ENCODE measurements at regions not wholly inside any gene's neighbourhood (a gene's known extent, or its start where the extent isn't known, plus 50 kb on each side); places are given as distances from the start of the nearest gene placed in this dataset.
A peak's percentile ranks its signal among the peaks of the same experiment; 100 is the strongest.

DNA sequence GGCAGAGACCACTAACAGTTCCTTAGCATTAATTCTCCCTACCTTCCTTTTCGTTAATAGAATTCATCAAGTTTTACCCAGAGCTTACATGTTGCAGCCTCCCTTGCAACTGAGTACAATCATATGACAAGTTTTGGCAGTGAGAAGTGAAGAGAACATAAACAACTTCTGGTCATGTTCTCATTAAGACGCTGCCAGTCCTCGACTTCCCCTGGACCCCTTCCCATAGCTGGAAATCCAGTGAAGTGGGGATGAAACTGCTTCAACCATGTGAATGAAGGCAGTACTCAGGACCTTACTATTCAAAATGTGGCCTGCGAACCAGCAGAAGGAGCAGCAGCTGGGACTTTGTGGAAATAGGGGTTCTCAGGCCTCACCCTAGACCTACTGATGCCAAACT, 133.9 kb downstream of the SPTSSA start:
- no peak for ATAC-seq
- Mint-ChIP-seq H3K4me1 (peaks cover 0 to 12% (median 5%) of the 10 kb centered on the region in 7 donors), H3K4me3 (no peak overlapping the region), H3K36me3 (no peaks in the 10 kb centered on the region), H3K27ac (no peak overlapping the region), H3K27me3 (peaks cover 0 to 7% (median 0%) of the 10 kb centered on the region in 5 donors), H3K9me3 (no peaks in the 10 kb centered on the region)
- ChIA-PET CTCF (no interaction called here), POLR2A (no interaction called here)
- no peaks in the 10 kb centered on the region for H3K36me3 ChIP-seq (ENCODE audit: control insufficient read depth in 2 of 3, insufficient read depth in 3 of 3, low read length in 3 of 3)
- H3K4me1 ChIP-seq (ENCODE audit: control insufficient read depth in 2 of 2, insufficient read depth in 2 of 2, low read length in 2 of 2) = no peaks in the 10 kb centered on the region
- H3K27ac ChIP-seq (ENCODE audit: low read depth, low read length) = no peak overlapping the region
- no peak for DNase-seq
- H3K27me3 ChIP-seq (ENCODE audit: control insufficient read depth in 2 of 2, insufficient read depth in 2 of 2, low read length in 2 of 2) = no peaks in the 10 kb centered on the region
- intact Hi-C loops (cut with micrococcal nuclease) = no loop called here
- H3K4me3 ChIP-seq (ENCODE audit: low read length) = no peak overlapping the region
- H3K9me3 ChIP-seq (ENCODE audit: control insufficient read depth in 2 of 3, low read length in 3 of 3) = no peaks in the 10 kb centered on the region

DNA sequence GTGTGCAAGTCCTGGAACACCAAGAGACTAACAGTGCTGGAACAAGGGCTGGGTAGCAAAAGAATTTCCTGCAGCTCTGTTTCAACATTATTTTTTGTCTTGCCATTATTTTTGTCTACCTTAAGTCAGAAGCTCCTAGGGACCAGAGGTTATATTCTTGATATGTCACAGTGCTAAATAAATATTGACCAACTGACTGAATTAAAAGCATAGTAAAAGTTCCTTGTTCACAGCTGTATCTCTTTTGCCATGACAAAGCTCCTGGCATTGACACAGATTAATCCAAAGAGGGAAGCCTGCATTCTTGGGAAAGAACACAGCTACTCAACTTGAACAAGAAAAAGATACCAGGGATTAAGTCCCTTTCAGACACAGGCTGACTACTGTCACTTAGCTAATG, 136.5 kb downstream of the SPTSSA start:
- Mint-ChIP-seq H3K4me1 (peaks cover 0 to 5% (median 0%) of the 10 kb centered on the region in 7 donors), H3K27me3 (peaks cover 0 to 15% (median 3%) of the 10 kb centered on the region in 5 donors), H3K4me3 (no peak overlapping the region), H3K9me3 (no peaks in the 10 kb centered on the region), H3K36me3 (no peaks in the 10 kb centered on the region), H3K27ac (no peak overlapping the region)
- Histone ChIP-seq H3K36me3 (ENCODE audit: control insufficient read depth in 2 of 3, insufficient read depth in 3 of 3, low read length in 3 of 3) (no peaks in the 10 kb centered on the region), H3K27me3 (ENCODE audit: control insufficient read depth in 2 of 2, insufficient read depth in 2 of 2, low read length in 2 of 2) (no peaks in the 10 kb centered on the region), H3K4me1 (ENCODE audit: control insufficient read depth in 2 of 2, insufficient read depth in 2 of 2, low read length in 2 of 2) (no peaks in the 10 kb centered on the region), H3K27ac (ENCODE audit: low read depth, low read length) (no peak overlapping the region), H3K9me3 (ENCODE audit: control insufficient read depth in 2 of 3, low read length in 3 of 3) (no peaks in the 10 kb centered on the region), H3K4me3 (ENCODE audit: low read length) (no peak overlapping the region)
- no peak for DNase-seq
- no peak for ATAC-seq
- intact Hi-C loops (cut with micrococcal nuclease) = no loop called here
- ChIA-PET CTCF (interaction anchor here (0.7 to 1.5 kb wide), 2 partner anchors 10 to 1270 kb away, joined by 3 to 5 read pairs; no protein-coding TSS in a partner anchor), POLR2A (interaction anchor here (0.6 kb wide), 1 partner anchor 79 kb away, joined by 3 read pairs; no protein-coding TSS in a partner anchor)

DNA sequence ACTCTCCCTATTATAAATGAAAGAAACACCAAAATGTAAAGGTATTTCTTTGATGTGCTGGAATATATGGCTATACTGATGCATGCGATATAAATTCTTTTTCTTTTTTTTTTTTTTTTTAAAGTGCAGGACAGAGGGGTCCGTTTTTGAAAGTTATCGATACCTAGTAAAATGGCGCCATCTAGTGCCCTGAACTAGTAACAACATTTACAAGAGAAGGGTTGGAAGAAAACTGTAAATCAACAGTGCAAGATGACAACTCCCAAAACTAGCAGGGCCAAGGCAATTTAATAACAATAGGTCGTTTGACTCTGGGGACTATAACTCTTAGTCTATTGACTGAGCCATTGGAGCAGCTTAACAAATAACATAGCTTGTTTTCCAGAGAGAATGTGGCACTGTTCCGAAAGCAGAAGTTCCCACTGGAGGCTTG, 137.7 kb downstream of the SPTSSA start:
- H3K36me3 ChIP-seq (ENCODE audit: control insufficient read depth in 2 of 3, insufficient read depth in 3 of 3, low read length in 3 of 3) = no peaks in the 10 kb centered on the region
- no peaks in the 10 kb centered on the region for H3K9me3 ChIP-seq (ENCODE audit: control insufficient read depth in 2 of 3, low read length in 3 of 3)
- ATAC-seq (peak; percentile 54), DNase-seq (peak in 5 of 9 donors; percentile 14 to 37 (median 27))
- intact Hi-C loops (cut with micrococcal nuclease) = loop anchor here in 1 of 2 donors (5.0 kb wide), 1 partner anchor 487 kb away; no protein-coding TSS in a partner anchor
- H3K36me3 Mint-ChIP-seq = no peaks in the 10 kb centered on the region
- no peak overlapping the region for H3K4me3 Mint-ChIP-seq
- H3K4me1 ChIP-seq (ENCODE audit: control insufficient read depth in 2 of 2, insufficient read depth in 2 of 2, low read length in 2 of 2) = no peaks in the 10 kb centered on the region
- H3K27me3 Mint-ChIP-seq = peaks cover 0 to 15% (median 4%) of the 10 kb centered on the region in 5 donors
- H3K9me3 Mint-ChIP-seq = no peaks in the 10 kb centered on the region
- H3K27me3 ChIP-seq (ENCODE audit: control insufficient read depth in 2 of 2, insufficient read depth in 2 of 2, low read length in 2 of 2) = no peaks in the 10 kb centered on the region
- no peak overlapping the region for H3K27ac ChIP-seq (ENCODE audit: low read depth, low read length)
- H3K4me1 Mint-ChIP-seq = peaks cover 0 to 5% (median 0%) of the 10 kb centered on the region in 7 donors
- CTCF ChIA-PET = interaction anchor here (0.6 to 1.5 kb wide), 5 partner anchors 9 to 1077 kb away, joined by 3 to 7 read pairs (median 5); no protein-coding TSS in a partner anchor
- H3K27ac Mint-ChIP-seq = no peak overlapping the region
- POLR2A ChIA-PET = no interaction called here
- H3K4me3 ChIP-seq (ENCODE audit: low read length) = no peak overlapping the region

DNA sequence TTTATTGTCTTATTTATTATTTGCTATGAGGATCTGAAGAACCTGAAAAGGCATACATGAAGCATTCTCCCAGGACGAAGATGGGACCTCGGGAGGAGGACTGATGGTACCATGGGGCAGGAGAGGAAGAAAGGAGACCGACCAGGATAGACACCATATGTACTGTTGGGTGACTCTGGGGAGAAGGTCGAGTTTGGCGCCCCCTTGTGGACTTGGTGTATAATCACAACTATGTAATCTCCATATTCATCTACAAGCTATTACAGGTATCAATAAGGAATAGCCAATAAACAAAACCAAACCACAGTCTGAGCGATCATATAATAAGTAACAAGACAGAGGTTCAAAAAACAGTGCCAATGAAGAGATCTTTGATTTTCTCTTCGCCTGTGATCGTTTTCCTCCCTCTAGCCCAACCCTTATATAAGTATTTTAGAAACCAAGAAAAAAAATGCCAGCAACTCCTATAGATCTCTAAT, 139.1 kb downstream of the SPTSSA start:
- Histone ChIP-seq H3K27me3 (ENCODE audit: control insufficient read depth in 2 of 2, insufficient read depth in 2 of 2, low read length in 2 of 2) (no peaks in the 10 kb centered on the region), H3K27ac (ENCODE audit: low read depth, low read length) (no peak overlapping the region), H3K4me3 (ENCODE audit: low read length) (no peak overlapping the region), H3K36me3 (ENCODE audit: control insufficient read depth in 2 of 3, insufficient read depth in 3 of 3, low read length in 3 of 3) (no peaks in the 10 kb centered on the region), H3K9me3 (ENCODE audit: control insufficient read depth in 2 of 3, low read length in 3 of 3) (no peaks in the 10 kb centered on the region), H3K4me1 (ENCODE audit: control insufficient read depth in 2 of 2, insufficient read depth in 2 of 2, low read length in 2 of 2) (no peaks in the 10 kb centered on the region)
- H3K27me3 Mint-ChIP-seq = peaks cover 0 to 15% (median 4%) of the 10 kb centered on the region in 5 donors
- peaks cover 0 to 5% (median 0%) of the 10 kb centered on the region in 7 donors for H3K4me1 Mint-ChIP-seq
- peak; percentile 15 to 66 (median 54) for DNase-seq
- no peaks in the 10 kb centered on the region for H3K9me3 Mint-ChIP-seq
- no peaks in the 10 kb centered on the region for H3K36me3 Mint-ChIP-seq
- ChIA-PET CTCF (interaction anchor here (0.6 to 1.6 kb wide), 4 partner anchors 9 to 45 kb away, joined by 3 to 8 read pairs (median 4); no protein-coding TSS in a partner anchor), POLR2A (no interaction called here)
- intact Hi-C loops (cut with micrococcal nuclease) = loop anchor here in 1 of 2 donors (1.0 to 5.0 kb wide), 2 partner anchors 486 to 1747 kb away; no protein-coding TSS in a partner anchor
- no peak overlapping the region for H3K4me3 Mint-ChIP-seq
- peak; percentile 86 for ATAC-seq
- H3K27ac Mint-ChIP-seq = no peak overlapping the region

DNA sequence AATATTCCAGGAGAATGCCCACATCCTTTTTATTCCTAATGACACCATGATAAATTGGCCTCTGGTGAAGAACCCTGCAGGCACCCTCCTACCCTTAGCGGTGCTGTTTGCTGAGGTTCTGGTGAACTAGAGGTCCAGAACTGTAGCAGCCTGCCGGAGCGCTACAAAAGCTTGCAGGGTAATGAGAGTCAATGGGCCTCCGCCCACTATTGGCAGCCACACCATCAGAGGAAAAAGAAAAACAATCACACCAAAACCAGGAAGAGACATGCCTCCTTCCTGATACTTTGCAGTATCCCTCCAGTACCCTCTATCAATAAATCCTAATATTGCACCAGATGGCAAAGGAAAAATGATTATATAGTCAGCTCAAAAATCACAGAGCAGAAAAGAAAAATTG, 142.9 kb downstream of the SPTSSA start:
- CTCF ChIA-PET = no interaction called here
- H3K36me3 ChIP-seq (ENCODE audit: control insufficient read depth in 2 of 3, insufficient read depth in 3 of 3, low read length in 3 of 3) = no peaks in the 10 kb centered on the region
- H3K27me3 ChIP-seq (ENCODE audit: control insufficient read depth in 2 of 2, insufficient read depth in 2 of 2, low read length in 2 of 2) = no peaks in the 10 kb centered on the region
- H3K9me3 Mint-ChIP-seq = no peaks in the 10 kb centered on the region
- peaks cover 0 to 2% (median 0%) of the 10 kb centered on the region in 7 donors for H3K4me1 Mint-ChIP-seq
- ATAC-seq (no peak), DNase-seq (no peak)
- no peak overlapping the region for H3K4me3 ChIP-seq (ENCODE audit: low read length)
- no peak overlapping the region for H3K27ac Mint-ChIP-seq
- peaks cover 3 to 18% (median 7%) of the 10 kb centered on the region in 5 donors for H3K27me3 Mint-ChIP-seq
- H3K27ac ChIP-seq (ENCODE audit: low read depth, low read length) = no peak overlapping the region
- no peak overlapping the region for H3K4me3 Mint-ChIP-seq
- H3K36me3 Mint-ChIP-seq = no peaks in the 10 kb centered on the region
- no peaks in the 10 kb centered on the region for H3K9me3 ChIP-seq (ENCODE audit: control insufficient read depth in 2 of 3, low read length in 3 of 3)
- intact Hi-C loops (cut with micrococcal nuclease) = no loop called here
- H3K4me1 ChIP-seq (ENCODE audit: control insufficient read depth in 2 of 2, insufficient read depth in 2 of 2, low read length in 2 of 2) = no peaks in the 10 kb centered on the region
- POLR2A ChIA-PET = no interaction called here

DNA sequence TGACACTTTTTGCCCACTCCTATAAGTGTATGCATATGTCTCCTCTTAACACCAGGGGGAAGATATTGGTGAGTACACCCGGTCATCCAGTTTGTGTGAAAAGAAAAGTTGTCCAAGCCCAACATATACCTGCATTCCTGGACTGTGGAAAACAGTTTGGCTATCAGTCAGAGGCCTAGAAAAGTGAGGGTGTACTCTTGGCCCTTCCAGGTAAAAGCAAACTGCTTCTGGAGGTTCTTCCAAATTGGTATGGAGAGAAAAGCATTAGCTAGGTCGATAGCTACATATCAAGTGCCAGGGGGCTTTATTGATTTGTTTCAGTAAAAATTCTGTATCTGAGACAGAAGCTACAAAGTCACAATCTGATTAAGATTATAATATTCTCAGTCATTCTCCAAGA, 144.0 kb downstream of the SPTSSA start:
- no peak for ATAC-seq
- Mint-ChIP-seq H3K27me3 (peaks cover 10 to 20% (median 13%) of the 10 kb centered on the region in 5 donors), H3K4me1 (peaks cover 0 to 2% (median 0%) of the 10 kb centered on the region in 7 donors), H3K36me3 (no peaks in the 10 kb centered on the region), H3K4me3 (no peak overlapping the region), H3K9me3 (no peaks in the 10 kb centered on the region), H3K27ac (no peak overlapping the region)
- intact Hi-C loops (cut with micrococcal nuclease) = no loop called here
- Histone ChIP-seq H3K27ac (ENCODE audit: low read depth, low read length) (no peak overlapping the region), H3K4me3 (ENCODE audit: low read length) (no peak overlapping the region), H3K36me3 (ENCODE audit: control insufficient read depth in 2 of 3, insufficient read depth in 3 of 3, low read length in 3 of 3) (no peaks in the 10 kb centered on the region), H3K27me3 (ENCODE audit: control insufficient read depth in 2 of 2, insufficient read depth in 2 of 2, low read length in 2 of 2) (no peaks in the 10 kb centered on the region), H3K9me3 (ENCODE audit: control insufficient read depth in 2 of 3, low read length in 3 of 3) (no peaks in the 10 kb centered on the region), H3K4me1 (ENCODE audit: control insufficient read depth in 2 of 2, insufficient read depth in 2 of 2, low read length in 2 of 2) (no peaks in the 10 kb centered on the region)
- no peak for DNase-seq
- ChIA-PET CTCF (no interaction called here), POLR2A (no interaction called here)

DNA sequence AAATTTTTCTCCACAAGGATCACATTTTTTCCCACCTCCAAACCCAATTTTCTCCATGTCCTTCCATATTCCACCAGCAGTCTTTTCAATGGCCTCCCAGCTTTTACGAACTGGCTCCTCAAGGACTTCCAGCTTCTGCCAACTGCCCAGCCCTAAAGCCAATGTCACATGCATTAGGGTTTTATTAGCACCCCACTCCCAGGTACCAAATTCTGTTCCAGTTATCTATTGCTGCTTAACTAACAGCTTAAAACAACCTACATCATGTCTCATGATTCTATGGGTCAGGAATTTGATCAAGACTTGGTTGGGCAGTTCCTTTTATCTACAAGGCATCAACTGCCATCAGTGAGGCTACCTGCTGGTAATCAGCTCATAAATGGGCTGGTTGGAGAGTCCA, 151.3 kb downstream of the SPTSSA start:
- H3K27ac ChIP-seq (ENCODE audit: low read depth, low read length) = no peak overlapping the region
- no peaks in the 10 kb centered on the region for H3K4me1 Mint-ChIP-seq
- no peak overlapping the region for H3K4me3 Mint-ChIP-seq
- ATAC-seq (no peak), DNase-seq (no peak)
- H3K9me3 Mint-ChIP-seq = peaks cover 0 to 5% (median 0%) of the 10 kb centered on the region in 11 donors
- no peak overlapping the region for H3K27ac Mint-ChIP-seq
- no peaks in the 10 kb centered on the region for H3K27me3 ChIP-seq (ENCODE audit: control insufficient read depth in 2 of 2, insufficient read depth in 2 of 2, low read length in 2 of 2)
- ChIA-PET CTCF (no interaction called here), POLR2A (no interaction called here)
- intact Hi-C loops (cut with micrococcal nuclease) = no loop called here
- H3K27me3 Mint-ChIP-seq = peaks cover 27 to 36% (median 32%) of the 10 kb centered on the region in 5 donors
- no peaks in the 10 kb centered on the region for H3K9me3 ChIP-seq (ENCODE audit: control insufficient read depth in 2 of 3, low read length in 3 of 3)
- no peaks in the 10 kb centered on the region for H3K36me3 Mint-ChIP-seq
- H3K4me1 ChIP-seq (ENCODE audit: control insufficient read depth in 2 of 2, insufficient read depth in 2 of 2, low read length in 2 of 2) = no peaks in the 10 kb centered on the region
- no peak overlapping the region for H3K4me3 ChIP-seq (ENCODE audit: low read length)
- H3K36me3 ChIP-seq (ENCODE audit: control insufficient read depth in 2 of 3, insufficient read depth in 3 of 3, low read length in 3 of 3) = no peaks in the 10 kb centered on the region
